ENCODE measurements at regions not wholly inside any gene's neighbourhood (a gene's known extent, or its start where the extent isn't known, plus 50 kb on each side); places are given as distances from the start of the nearest gene placed in this dataset.

- no peaks in the 10 kb centered on the region for H3K4me1 ChIP-seq (ENCODE audit: insufficient read depth)
- H3K36me3 ChIP-seq: no peaks in the 10 kb centered on the region
- 82 to 97% (median 89%) methylated on average over 2 of the region's 2 CpGs for WGBS, 3 donors
- H3K27ac ChIP-seq: no peak overlapping the region
- TF ChIP-seq EP300 (IDR thresholded peaks at IDR 0.05) (no peak), POLR2A (IDR thresholded peaks at IDR 0.05) (no peak)
- TF ChIP-seq, protein P1, sequence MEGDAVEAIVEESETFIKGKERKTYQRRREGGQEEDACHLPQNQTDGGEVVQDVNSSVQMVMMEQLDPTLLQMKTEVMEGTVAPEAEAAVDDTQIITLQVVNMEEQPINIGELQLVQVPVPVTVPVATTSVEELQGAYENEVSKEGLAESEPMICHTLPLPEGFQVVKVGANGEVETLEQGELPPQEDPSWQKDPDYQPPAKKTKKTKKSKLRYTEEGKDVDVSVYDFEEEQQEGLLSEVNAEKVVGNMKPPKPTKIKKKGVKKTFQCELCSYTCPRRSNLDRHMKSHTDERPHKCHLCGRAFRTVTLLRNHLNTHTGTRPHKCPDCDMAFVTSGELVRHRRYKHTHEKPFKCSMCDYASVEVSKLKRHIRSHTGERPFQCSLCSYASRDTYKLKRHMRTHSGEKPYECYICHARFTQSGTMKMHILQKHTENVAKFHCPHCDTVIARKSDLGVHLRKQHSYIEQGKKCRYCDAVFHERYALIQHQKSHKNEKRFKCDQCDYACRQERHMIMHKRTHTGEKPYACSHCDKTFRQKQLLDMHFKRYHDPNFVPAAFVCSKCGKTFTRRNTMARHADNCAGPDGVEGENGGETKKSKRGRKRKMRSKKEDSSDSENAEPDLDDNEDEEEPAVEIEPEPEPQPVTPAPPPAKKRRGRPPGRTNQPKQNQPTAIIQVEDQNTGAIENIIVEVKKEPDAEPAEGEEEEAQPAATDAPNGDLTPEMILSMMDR (IDR thresholded peaks at IDR 0.05): no peak
- DNase-seq: no peak
- H3K4me3 ChIP-seq: no peak overlapping the region
- intact Hi-C loops (cut with DNase I): no loop called here
- no peaks in the 10 kb centered on the region for H3K9me3 ChIP-seq
- H3K27me3 ChIP-seq: no peaks in the 10 kb centered on the region
Observed at GRCh38 chr18:44393406-44393805, 287.3 kb upstream of the SETBP1 start.

DNA sequence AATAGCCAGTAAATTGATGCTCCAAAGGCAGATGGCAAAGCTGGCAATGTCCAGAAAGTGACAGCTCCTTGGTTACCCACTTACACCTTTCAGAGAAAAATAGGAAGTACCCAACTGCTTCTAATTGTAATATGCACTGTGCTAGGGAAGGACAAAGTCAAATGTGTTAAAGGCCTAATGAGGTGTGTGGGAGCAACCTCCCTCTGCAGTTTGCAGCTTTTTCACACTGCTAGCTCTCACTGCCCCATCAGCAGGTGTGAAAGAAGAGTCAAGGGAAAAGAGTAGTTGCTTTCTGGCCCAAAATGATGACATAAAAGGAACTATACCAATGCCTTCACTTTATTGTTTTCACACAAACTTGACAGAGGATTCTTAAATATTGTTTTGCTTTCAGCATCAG is 284.1 kb upstream of the SETBP1 start:
- Histone ChIP-seq H3K4me3 (no peak overlapping the region), H3K27me3 (no peaks in the 10 kb centered on the region), H3K36me3 (no peaks in the 10 kb centered on the region), H3K4me1 (ENCODE audit: insufficient read depth) (no peaks in the 10 kb centered on the region), H3K27ac (no peak overlapping the region), H3K9me3 (no peaks in the 10 kb centered on the region)
- no peak for TF ChIP-seq EP300 (IDR thresholded peaks at IDR 0.05)
- TF ChIP-seq POLR2A (IDR thresholded peaks at IDR 0.05): no peak
- TF ChIP-seq, protein P1 (IDR thresholded peaks at IDR 0.05): no peak
- DNase-seq: no peak
- intact Hi-C loops (cut with DNase I): no loop called here

DNA sequence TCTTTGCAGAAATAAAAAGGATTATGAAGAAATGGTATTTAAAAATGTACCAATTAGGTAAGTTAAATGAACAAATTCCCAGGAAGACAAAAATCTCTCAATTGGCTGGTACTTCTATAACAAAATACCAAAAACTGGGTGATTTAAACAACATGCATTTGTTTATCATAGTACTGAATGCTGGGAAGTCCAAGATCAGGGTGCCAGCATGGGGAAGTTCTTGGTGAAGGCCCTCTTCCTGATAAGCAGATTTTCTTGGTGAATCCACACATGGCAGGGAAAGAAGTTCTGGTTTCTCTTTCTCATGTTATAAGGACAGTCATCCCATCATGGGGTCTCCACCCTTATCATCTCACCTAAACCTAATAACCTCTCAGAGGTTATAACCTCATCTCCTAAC is 271.6 kb upstream of the SETBP1 start:
- TF ChIP-seq POLR2A (IDR thresholded peaks at IDR 0.05) (no peak), EP300 (IDR thresholded peaks at IDR 0.05) (no peak)
- TF ChIP-seq, protein P1 (IDR thresholded peaks at IDR 0.05): no peak
- Histone ChIP-seq H3K27me3 (no peaks in the 10 kb centered on the region), H3K27ac (no peak overlapping the region), H3K36me3 (no peaks in the 10 kb centered on the region), H3K4me1 (ENCODE audit: insufficient read depth) (no peaks in the 10 kb centered on the region), H3K9me3 (no peaks in the 10 kb centered on the region), H3K4me3 (no peak overlapping the region)
- no peak for DNase-seq
- intact Hi-C loops (cut with DNase I): no loop called here

- intact Hi-C loops (cut with DNase I): no loop called here
- DNase-seq: no peak
- 82 to 92% (median 86%) methylated on average over 1 of the region's 1 CpG for WGBS, 3 donors
Observed at GRCh38 chr18:44409515-44409914, 271.2 kb upstream of the SETBP1 start.

More at GRCh38 chr18:44409515-44409914, 271.2 kb upstream of the SETBP1 start:
- no peaks in the 10 kb centered on the region for H3K36me3 ChIP-seq
- no peaks in the 10 kb centered on the region for H3K9me3 ChIP-seq
- TF ChIP-seq EP300 (IDR thresholded peaks at IDR 0.05) (no peak), POLR2A (IDR thresholded peaks at IDR 0.05) (no peak)
- TF ChIP-seq, protein P1 (IDR thresholded peaks at IDR 0.05): no peak
- no peaks in the 10 kb centered on the region for H3K27me3 ChIP-seq
- no peaks in the 10 kb centered on the region for H3K4me1 ChIP-seq (ENCODE audit: insufficient read depth)
- no peak overlapping the region for H3K27ac ChIP-seq
- no peak overlapping the region for H3K4me3 ChIP-seq
